SKM-1 (cell line): ENCODE measurements at regions not wholly inside any gene's neighbourhood (a gene's known extent, or its start where the extent isn't known, plus 50 kb on each side); places are given as distances from the start of the nearest gene placed in this dataset.
"Not testable (repeated sequence)": the region's sequence is repeated elsewhere in the genome, so short reads cannot be mapped to it uniquely, and the experiment has no call there.

Experiments used
- DNase-seq: peaks from one replicate; lab custom pipeline; 2025; ENCODE audit not compliant: unreplicated experiment; lab: John Stamatoyannopoulos, UW

DNA sequence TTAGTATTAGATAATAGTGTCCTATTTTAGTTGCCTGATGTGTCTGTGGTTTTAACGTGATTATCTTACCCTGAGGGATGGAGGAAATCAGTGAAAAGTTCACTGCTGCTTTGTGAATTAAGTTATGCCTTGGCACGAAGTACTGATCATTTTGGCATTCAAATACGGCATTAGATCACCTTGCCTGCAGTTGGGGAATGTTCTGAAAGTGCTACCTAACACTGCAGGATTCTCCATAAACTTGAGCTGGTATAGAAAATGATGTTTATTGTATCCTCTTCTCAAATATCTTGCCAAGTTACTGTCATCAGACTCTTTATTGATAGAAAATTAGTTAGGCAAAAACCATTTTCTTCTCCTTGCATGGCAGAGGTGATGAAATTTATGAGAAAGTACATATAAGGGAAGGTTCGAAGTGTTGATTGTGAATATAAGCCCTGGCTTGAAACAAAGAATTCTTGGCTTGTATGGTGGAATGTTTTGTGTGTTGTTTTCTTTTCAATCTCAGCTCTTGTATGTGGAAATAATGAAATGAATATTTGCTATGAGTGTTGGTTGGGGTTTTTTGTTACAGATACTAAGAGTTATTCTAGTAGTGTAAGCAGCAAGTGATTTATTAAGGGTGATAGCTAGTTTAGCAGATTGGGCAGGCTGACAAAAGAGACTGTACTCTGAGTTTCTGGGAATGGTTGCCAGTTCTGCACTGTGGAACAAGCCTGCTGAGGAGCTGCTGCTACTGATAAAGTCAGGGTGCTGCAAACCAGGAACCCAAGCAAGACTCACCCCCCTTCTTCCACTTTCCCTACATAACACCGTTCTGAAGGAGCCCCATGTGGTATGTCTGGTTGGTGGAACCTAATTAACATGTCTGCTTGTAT lies 448.3 kb downstream of the PCNX1 start:
- DNase-seq, result no peak

DNA sequence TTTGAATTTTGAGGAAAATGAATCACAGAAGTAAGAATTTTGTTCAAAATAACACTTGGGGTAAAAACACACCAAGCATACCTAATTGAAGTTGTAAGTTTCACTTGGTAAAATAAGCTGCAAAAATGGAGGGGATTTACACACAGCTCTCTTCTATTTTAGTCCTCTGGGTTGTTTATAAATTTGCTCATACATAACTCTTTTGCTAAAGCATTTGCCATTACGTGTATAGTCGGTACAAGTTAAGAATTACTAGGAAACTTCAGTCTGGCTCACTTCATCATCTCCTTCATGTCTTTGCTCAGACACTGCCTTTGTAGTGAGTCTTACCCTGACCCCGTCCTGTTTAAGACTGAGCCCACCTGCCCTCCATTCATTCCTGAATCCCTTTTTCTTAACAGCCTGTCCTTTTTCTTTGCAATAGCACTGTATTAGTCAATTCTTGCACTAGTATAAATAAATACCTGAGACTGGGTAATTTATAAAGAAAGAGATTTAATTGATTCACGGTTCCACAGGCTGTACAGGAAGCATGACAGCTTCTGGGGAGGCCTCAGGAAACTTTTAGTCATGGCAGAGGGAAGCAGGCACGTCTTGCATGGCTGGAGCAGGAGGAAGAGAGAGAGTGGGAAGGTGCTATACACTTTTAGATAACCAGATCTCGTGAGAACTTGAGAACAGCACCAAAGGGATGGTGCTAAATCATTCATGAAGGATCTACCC lies 451.1 kb downstream of the PCNX1 start:
- DNase-seq, result no peak

GRCh38 chr14:71358932-71359421 lies 451.7 kb downstream of the PCNX1 start:
- not testable (repeated sequence) for DNase-seq

DNA sequence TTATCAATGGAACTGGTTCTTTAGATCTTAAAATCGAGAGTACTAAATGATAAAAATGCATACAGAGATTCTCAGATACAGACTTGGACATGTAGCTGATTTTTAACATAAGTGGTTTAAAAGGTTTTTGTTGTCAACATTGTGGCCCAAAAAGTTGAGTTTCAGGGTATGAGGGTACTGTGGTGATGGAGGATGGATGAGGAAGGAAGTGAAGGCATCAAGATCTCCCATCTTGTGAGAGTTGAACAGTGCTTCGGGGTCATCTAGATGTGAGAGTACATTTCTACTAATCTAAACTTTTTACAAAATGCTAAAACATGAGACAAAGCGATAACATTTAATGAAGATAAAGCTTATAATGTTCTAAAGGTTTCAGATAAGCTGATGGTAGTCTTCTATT lies 452.6 kb downstream of the PCNX1 start:
- no peak for DNase-seq

DNA sequence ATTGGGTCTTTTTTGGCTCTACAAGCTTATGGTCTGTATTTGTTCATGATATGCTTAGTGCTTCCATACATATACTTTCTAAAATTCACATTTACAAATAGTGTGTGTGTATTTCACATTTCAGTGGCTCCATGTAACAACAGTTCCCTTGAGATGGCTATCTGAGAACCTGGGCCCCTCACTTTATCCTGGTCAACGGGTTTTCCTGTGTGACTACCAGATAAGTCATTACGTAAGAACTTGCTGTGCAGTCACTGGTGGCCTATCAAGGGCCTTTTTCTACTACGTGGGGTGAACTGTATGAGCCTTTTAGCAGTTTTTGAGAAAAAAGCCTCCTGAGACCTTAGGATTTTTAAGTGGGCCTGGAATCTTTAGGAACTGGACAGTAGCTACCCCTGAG lies 454.1 kb downstream of the PCNX1 start:
- no peak for DNase-seq

DNA sequence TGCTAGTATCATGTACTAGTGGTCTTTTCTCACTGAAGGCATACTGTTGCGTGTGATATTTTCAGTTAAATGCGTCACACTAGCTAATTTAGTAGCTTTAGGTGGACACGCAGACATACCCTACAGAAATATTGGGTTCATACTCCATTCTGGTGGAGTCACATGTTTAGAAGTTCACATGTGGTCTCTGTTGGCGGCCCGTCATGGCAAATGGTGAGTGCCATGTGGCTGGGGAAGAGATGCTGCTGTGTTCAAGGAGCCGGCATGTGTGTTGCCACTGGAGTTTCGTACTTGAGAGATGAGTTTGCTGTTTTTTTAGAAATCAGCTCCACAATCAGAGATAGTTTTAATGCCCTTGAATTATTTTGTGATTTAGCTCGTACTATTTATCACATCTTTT lies 454.6 kb downstream of the PCNX1 start:
- DNase-seq, result no peak

GRCh38 chr14:71362282-71362681 lies 455.0 kb downstream of the PCNX1 start:
- DNase-seq, result no peak

GRCh38 chr14:71362920-71363584 lies 455.8 kb downstream of the PCNX1 start:
- DNase-seq, result peak; percentile 6

GRCh38 chr14:71363946-71364925 lies 457.0 kb downstream of the PCNX1 start:
- no peak for DNase-seq

DNA sequence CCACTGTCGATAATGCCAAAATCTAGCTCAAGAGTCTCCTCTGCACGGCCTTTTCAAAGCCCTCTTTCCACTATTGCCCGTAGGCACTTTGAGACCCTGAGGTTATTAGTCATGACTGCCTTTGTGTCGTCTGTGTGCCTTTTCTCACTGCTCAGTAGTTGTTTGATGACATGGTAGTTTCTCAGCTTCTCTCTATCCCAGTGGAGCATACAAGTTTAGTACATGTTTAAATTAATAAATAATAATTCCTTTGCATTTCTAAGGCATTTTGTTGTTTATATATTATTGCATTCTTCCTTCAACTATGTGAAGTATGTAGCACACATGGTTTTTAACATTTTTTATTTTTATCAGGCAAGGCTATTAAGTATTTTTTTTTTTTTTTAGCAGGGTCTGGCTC lies 458.1 kb downstream of the PCNX1 start:
- no peak for DNase-seq

DNA sequence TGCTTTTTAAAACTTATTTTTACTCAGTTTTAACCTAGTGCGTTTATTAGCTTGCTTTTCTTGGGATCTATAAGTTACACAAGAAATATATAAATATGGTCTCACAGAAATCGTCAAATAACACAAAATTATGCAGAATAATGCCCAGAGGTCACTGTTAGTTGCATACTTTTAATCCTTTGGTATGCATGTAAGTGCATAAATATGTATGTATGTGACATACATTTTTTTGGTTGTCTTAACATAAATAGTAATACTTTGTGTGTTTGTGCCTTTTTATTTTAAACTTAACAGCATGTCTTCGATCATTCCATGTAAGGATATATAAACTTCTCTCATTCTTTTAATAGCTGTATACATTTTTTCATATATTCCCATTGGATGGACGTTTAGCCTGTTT lies 459.6 kb downstream of the PCNX1 start:
- no peak for DNase-seq

- no peak for DNase-seq
These were observed 464.6 kb downstream of the PCNX1 start for GRCh38 chr14:71371711-71372396.

DNA sequence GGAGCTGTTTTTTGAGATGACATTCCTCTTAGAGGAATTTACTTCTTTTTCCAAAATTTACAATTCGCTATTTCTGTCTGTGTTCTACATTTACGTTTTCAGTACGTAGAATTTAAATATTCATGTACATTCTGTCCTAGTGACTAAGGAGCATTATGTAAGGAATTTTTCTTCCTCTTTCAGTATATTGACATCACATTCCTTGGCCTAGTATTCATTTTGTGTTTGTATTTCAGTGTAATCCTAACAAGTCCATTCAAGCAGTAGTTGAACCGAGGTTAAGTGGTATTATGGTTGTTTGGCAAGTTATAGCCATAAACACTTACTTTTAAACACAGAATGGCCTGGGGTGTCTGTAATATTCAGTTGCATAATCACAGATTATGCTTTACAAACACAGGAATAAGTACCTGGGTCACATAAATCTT lies 465.2 kb downstream of the PCNX1 start:
- DNase-seq, result no peak

DNA sequence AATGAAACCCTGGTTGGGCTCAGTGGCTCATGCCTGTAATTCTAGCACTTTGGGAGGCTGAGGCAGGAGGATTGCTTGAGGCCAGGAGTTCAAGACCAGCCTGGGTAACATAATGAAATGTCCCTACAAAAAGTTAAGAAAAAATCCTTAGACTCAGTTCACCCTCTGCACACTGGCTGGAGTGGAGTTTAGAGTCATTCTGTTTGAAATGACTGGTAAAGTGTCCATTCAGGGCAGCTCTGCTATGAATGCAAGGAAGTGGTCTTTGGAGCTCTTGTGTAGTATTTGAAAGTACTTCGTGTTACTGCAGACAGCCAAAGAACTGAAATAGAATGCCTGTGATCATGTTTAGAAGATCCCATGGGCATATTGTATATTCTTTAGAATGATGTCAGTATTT lies 466.5 kb downstream of the PCNX1 start:
- DNase-seq, result no peak

DNA sequence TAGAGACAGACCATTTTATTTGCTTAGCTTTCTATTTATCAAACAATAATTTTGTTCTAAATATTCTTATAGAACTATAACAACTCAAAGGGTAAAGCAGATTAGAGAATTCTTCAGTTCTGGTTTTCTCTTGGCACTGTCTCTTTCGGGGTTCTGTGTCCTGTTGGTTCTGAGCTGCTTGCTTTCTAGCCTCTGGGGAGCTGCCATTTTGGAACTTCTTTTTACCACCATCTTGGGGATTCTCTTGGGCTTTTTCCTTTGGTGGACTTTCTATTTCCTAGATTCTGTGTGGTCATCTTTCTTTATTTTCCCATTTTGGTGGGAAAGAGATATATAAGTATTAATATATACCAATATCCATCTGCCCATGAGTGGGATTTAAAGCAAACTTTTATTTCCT lies 467.7 kb downstream of the PCNX1 start:
- no peak for DNase-seq

- DNase-seq, result no peak
These were observed 469.8 kb downstream of the PCNX1 start for GRCh38 chr14:71377099-71377498.

GRCh38 chr14:71380271-71380670 lies 473.0 kb downstream of the PCNX1 start:
- DNase-seq, result no peak

GRCh38 chr14:71381814-71382213 lies 474.6 kb downstream of the PCNX1 start:
- DNase-seq, result no peak

GRCh38 chr14:71382315-71382714 lies 475.1 kb downstream of the PCNX1 start:
- no peak for DNase-seq

DNA sequence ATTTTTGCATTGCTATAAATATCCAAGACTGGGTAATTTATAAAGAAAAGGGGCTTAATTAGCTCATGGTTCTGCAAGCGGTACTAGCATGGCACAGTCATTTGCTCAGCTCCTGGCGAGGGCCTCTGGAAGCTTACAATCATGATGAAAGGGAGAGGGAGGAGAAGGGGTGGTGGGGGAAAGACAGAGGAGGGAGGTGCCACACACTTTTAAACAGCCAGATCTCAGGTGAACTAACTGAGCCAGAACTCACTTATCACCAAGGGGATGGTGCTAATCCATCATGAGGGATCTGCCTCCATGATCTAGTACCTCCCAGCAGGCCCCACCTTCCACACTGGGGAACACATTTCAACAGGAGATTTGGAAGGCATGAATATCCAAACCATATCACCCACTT lies 476.3 kb downstream of the PCNX1 start:
- DNase-seq, result no peak
